H9 (cell line): ENCODE measurements at regions not wholly inside any gene's neighbourhood (a gene's known extent, or its start where the extent isn't known, plus 50 kb on each side); places are given as distances from the start of the nearest gene placed in this dataset.

ENCODE experiments used
- DNase-seq: peaks from one replicate; pipeline ENCODE4 v3.0.0-alpha.2; 2017
- H2AFZ ChIP-seq: one replicate; pipeline ENCODE4 v1.6.1; 2013; ENCODE audit warnings: mild to moderate bottlenecking, low read length, control low read depth, moderate library complexity
- H2AK5ac ChIP-seq: 2 replicates; pipeline ENCODE4 v1.6.1; 2013; ENCODE audit warnings: low read length, control low read depth, mixed read lengths; ENCODE audit not compliant: insufficient read length
- H2BK120ac ChIP-seq: one replicate; pipeline ENCODE4 v1.6.1; 2013; ENCODE audit warnings: low read depth, mild to moderate bottlenecking, low read length, control low read depth, inconsistent platforms; ENCODE audit not compliant: poor library complexity, severe bottlenecking
- H2BK12ac ChIP-seq: 2 replicates; pipeline ENCODE4 v1.6.1; 2013; ENCODE audit warnings: low read length, control low read depth, mixed read lengths, low read depth; ENCODE audit not compliant: insufficient read length
- H2BK15ac ChIP-seq: 2 replicates; pipeline ENCODE4 v1.6.1; 2013; ENCODE audit warnings: low read depth, low read length, control low read depth
- H2BK20ac ChIP-seq: one replicate; pipeline ENCODE4 v1.6.1; 2013; ENCODE audit warnings: low read depth, mild to moderate bottlenecking, low read length, control low read depth, inconsistent platforms; ENCODE audit not compliant: poor library complexity, severe bottlenecking
- H2BK5ac ChIP-seq: 2 replicates; pipeline ENCODE4 v1.6.1; 2013; ENCODE audit warnings: low read length, control low read depth, mixed read lengths; ENCODE audit not compliant: insufficient read length
- H3K14ac ChIP-seq: 2 replicates; pipeline ENCODE4 v1.6.1; 2013; ENCODE audit warnings: low read length, control low read depth; ENCODE audit not compliant: insufficient read depth
- H3K18ac ChIP-seq: 2 replicates; pipeline ENCODE4 v1.6.1; 2013; ENCODE audit warnings: low read depth, mild to moderate bottlenecking, mixed read lengths, low read length, control low read depth; ENCODE audit not compliant: insufficient read length
- H3K23ac ChIP-seq: 2 replicates; pipeline ENCODE4 v1.6.1; 2013; ENCODE audit warnings: low read length, control low read depth, mixed read lengths, low read depth; ENCODE audit not compliant: insufficient read length
- H3K23me2 ChIP-seq: 2 replicates; pipeline ENCODE4 v1.6.1; 2013; ENCODE audit warnings: low read depth, mild to moderate bottlenecking, mixed read lengths, low read length, control low read depth; ENCODE audit not compliant: insufficient read length, poor library complexity, severe bottlenecking
- H3K27ac ChIP-seq: 2 replicates; pipeline ENCODE4 v1.5.1; 2013; ENCODE audit warnings: low read length, control low read depth, mixed read lengths, low read depth; ENCODE audit not compliant: insufficient read length
- H3K27me3 ChIP-seq: 2 replicates; pipeline ENCODE4 v1.6.1; 2013; ENCODE audit warnings: low read length, control low read depth, inconsistent platforms; ENCODE audit not compliant: insufficient read depth
- H3K4ac ChIP-seq: 2 replicates; pipeline ENCODE4 v1.6.1; 2013; ENCODE audit warnings: low read depth, mild to moderate bottlenecking, control low read depth, inconsistent platforms, low read length, moderate library complexity
- H3K4me1 ChIP-seq: 2 replicates; pipeline ENCODE4 v1.6.1; 2013; ENCODE audit warnings: low read length, control low read depth, inconsistent platforms; ENCODE audit not compliant: insufficient read depth
- H3K4me2 ChIP-seq: 2 replicates; pipeline ENCODE4 v1.6.1; 2013; ENCODE audit warnings: low read length, control low read depth, mixed read lengths; ENCODE audit not compliant: insufficient read length, insufficient read depth
- H3K56ac ChIP-seq: 2 replicates; pipeline ENCODE4 v1.6.1; 2013; ENCODE audit warnings: low read depth, mild to moderate bottlenecking, mixed read lengths, low read length, control low read depth; ENCODE audit not compliant: insufficient read length
- H3K79me1 ChIP-seq: 2 replicates; pipeline ENCODE4 v1.6.1; 2013; ENCODE audit warnings: low read depth, mild to moderate bottlenecking, moderate library complexity, low read length, control low read depth, inconsistent platforms; ENCODE audit not compliant: insufficient read depth, poor library complexity, severe bottlenecking
- H3K79me2 ChIP-seq: 2 replicates; pipeline ENCODE4 v1.6.1; 2013; ENCODE audit warnings: low read length, control low read depth, inconsistent platforms; ENCODE audit not compliant: insufficient read depth
- H3K9ac ChIP-seq: 2 replicates; pipeline ENCODE4 v1.6.1; 2013; ENCODE audit warnings: low read length, control low read depth, mixed read lengths; ENCODE audit not compliant: insufficient read length; ENCODE audit errors: extremely low read depth
- H3K9me3 ChIP-seq: one replicate; pipeline ENCODE4 v1.6.1; 2013; ENCODE audit warnings: low read depth, low read length, inconsistent platforms; ENCODE audit not compliant: control insufficient read depth
- H3T11ph ChIP-seq: one replicate; pipeline ENCODE4 v1.6.1; 2013; ENCODE audit warnings: mild to moderate bottlenecking, low read length, control low read depth, inconsistent platforms
- H4K20me1 ChIP-seq: one replicate; pipeline ENCODE4 v1.6.1; 2013; ENCODE audit not compliant: control insufficient read depth, insufficient read length, insufficient read depth
- H4K5ac ChIP-seq: 2 replicates; pipeline ENCODE4 v1.6.1; 2013; ENCODE audit warnings: low read depth, mild to moderate bottlenecking, mixed read lengths, low read length, control low read depth; ENCODE audit not compliant: insufficient read length
- H4K8ac ChIP-seq: replicated peaks from 2 replicates; pipeline ENCODE4 v1.6.1; 2013; ENCODE audit warnings: low read length, control low read depth, mixed read lengths, low read depth; ENCODE audit not compliant: insufficient read length
- H4K91ac ChIP-seq: 2 replicates; pipeline ENCODE4 v1.6.1; 2013; ENCODE audit warnings: low read depth, mild to moderate bottlenecking, moderate library complexity, mixed read lengths, low read length, control low read depth; ENCODE audit not compliant: insufficient read length
- H3K27ac Mint-ChIP-seq, 3 experiments: 2 replicates in 2 of 3; 3 replicates in 1 of 3; pipeline ENCODE4 v1.8.0; 2020 to 2021; ENCODE audit warnings: mixed read lengths in 3 of 3, mild to moderate bottlenecking in 1 of 3, moderate library complexity in 1 of 3
- H3K27me3 Mint-ChIP-seq: 2 replicates; pipeline ENCODE4 v1.8.0; 2021; ENCODE audit warnings: low read depth, mild to moderate bottlenecking, moderate library complexity, mixed read lengths
- H3K36me3 Mint-ChIP-seq, 3 experiments: 2 replicates in 2 of 3; 3 replicates in 1 of 3; pipeline ENCODE4 v1.8.0; 2020 to 2021; ENCODE audit warnings: low read depth in 3 of 3, mixed read lengths in 3 of 3; ENCODE audit not compliant: insufficient read depth in 1 of 3
- H3K4me1 Mint-ChIP-seq, 2 experiments: 2 replicates each; pipeline ENCODE4 v1.8.0; 2020; ENCODE audit warnings: mixed read lengths in 2 of 2
- H3K4me3 Mint-ChIP-seq, 2 experiments: 2 replicates in 1 of 2; 3 replicates in 1 of 2; pipeline ENCODE4 v1.8.0; 2020 to 2021; ENCODE audit warnings: mild to moderate bottlenecking in 2 of 2, mixed read lengths in 2 of 2, moderate library complexity in 1 of 2
- H3K9me3 Mint-ChIP-seq, 2 experiments: 2 replicates in 1 of 2; 3 replicates in 1 of 2; pipeline ENCODE4 v1.8.0; 2020; ENCODE audit warnings: mild to moderate bottlenecking in 2 of 2, mixed read lengths in 2 of 2, moderate library complexity in 1 of 2
- CTCF ChIP-seq: fragments of 200-600 bp; sonication (generic); conservative IDR thresholded peaks from 3 replicates; pipeline ENCODE4 v1.8.0; 2021; ENCODE audit warnings: antibody characterized with exemption, mild to moderate bottlenecking
- WGBS: extraction: QIAGEN DNeasy Blood & Tissue Kit; methylation state at CpG from one replicate; pipeline ENCODE4 v1.1.7; 2013; ENCODE audit warnings: missing lambda C conversion rate, low lambda C conversion rate, mixed read lengths; ENCODE audit not compliant: insufficient read length; ENCODE audit errors: extremely low coverage; 5-methylcytosine and 5-hydroxymethylcytosine counted together

- Histone ChIP-seq H3K23me2 (no peaks in the 10 kb centered on the region), H3K56ac (no peak overlapping the region), H3K4ac (no peak overlapping the region), H3K23ac (no peak overlapping the region), H3T11ph (no peak overlapping the region), H2BK15ac (no peak overlapping the region), H4K5ac (no peak overlapping the region), H2BK20ac (no peak overlapping the region), H2BK12ac (no peak overlapping the region), H3K14ac (no peak overlapping the region), H4K8ac (no peak overlapping the region), H3K4me1 (no peaks in the 10 kb centered on the region), H4K20me1 (no peaks in the 10 kb centered on the region), H3K4me2 (no peak overlapping the region), H3K27ac (no peak overlapping the region), H3K9ac (no peak overlapping the region), H2BK120ac (no peak overlapping the region), H3K79me1 (no peaks in the 10 kb centered on the region), H2BK5ac (no peak overlapping the region), H2AK5ac (no peak overlapping the region), H3K79me2 (no peaks in the 10 kb centered on the region), H3K9me3 (no peaks in the 10 kb centered on the region), H2AFZ (no peak overlapping the region), H3K18ac (no peak overlapping the region), H4K91ac (no peak overlapping the region), H3K27me3 (no peaks in the 10 kb centered on the region)
- peaks cover 4% of the 10 kb centered on the region; the same call in 1 of the 2 replicates for H3K27me3 Mint-ChIP-seq
- no peak for DNase-seq
- H3K4me3 Mint-ChIP-seq = no peak overlapping the region
- no peaks in the 10 kb centered on the region for H3K4me1 Mint-ChIP-seq
- H3K27ac Mint-ChIP-seq = no peak overlapping the region
- H3K36me3 Mint-ChIP-seq = no peaks in the 10 kb centered on the region
- no peaks in the 10 kb centered on the region for H3K9me3 Mint-ChIP-seq
- no peak for TF ChIP-seq CTCF
- WGBS = no CpG with 5 or more reads among the region's 6 CpGs
These were observed 243.7 kb upstream of the DIAPH2 start for GRCh38 chrX:96440941-96441340.
